ENCODE measurements at regions not wholly inside any gene's neighbourhood (a gene's known extent, or its start where the extent isn't known, plus 50 kb on each side); places are given as distances from the start of the nearest gene placed in this dataset.

- no peak overlapping the region for H3K27ac ChIP-seq
- DNase-seq (peak in 2 of 4 donors; percentile 13 to 34), ATAC-seq (no peak)
- H3K9me3 ChIP-seq: no peaks in the 10 kb centered on the region
- 0 to 1% methylated on average over 14 to 27 of the region's 27 CpGs for WGBS, 2 donors
- no peaks in the 10 kb centered on the region for H3K36me3 ChIP-seq (replicated peaks in 1 of 2; ENCODE audit: insufficient read depth in 1 of 2, low read depth in 2 of 2)
- no peak for TF ChIP-seq POLR2A (IDR thresholded peaks at IDR 0.05)
- no peak for TF ChIP-seq CTCF (IDR thresholded peaks at IDR 0.05)
- peaks cover 17% of the 10 kb centered on the region for H3K4me1 ChIP-seq
- no peak overlapping the region for H3K4me3 ChIP-seq
- no peaks in the 10 kb centered on the region for H3K27me3 ChIP-seq
- intact Hi-C loops (cut with DNase I): no loop called here
Measured at GRCh38 chr5:175797521-175798038, 73.8 kb upstream of the CPLX2 start.

GRCh38 chr5:175798626-175799025 lies 72.8 kb upstream of the CPLX2 start:
- Histone ChIP-seq H3K27ac (no peak overlapping the region), H3K9me3 (no peaks in the 10 kb centered on the region), H3K4me3 (no peak overlapping the region), H3K27me3 (no peaks in the 10 kb centered on the region), H3K4me1 (peaks cover 17% of the 10 kb centered on the region), H3K36me3 (replicated peaks in 1 of 2; ENCODE audit: insufficient read depth in 1 of 2, low read depth in 2 of 2) (no peaks in the 10 kb centered on the region)
- DNase-seq: no peak
- WGBS, 2 donors: 85 to 86% methylated on average over 2 of the region's 2 CpGs
- no peak for ATAC-seq
- intact Hi-C loops (cut with DNase I): no loop called here
- TF ChIP-seq CTCF (IDR thresholded peaks at IDR 0.05): no peak
- TF ChIP-seq POLR2A (IDR thresholded peaks at IDR 0.05): no peak

- Histone ChIP-seq H3K27ac (no peak overlapping the region), H3K27me3 (no peaks in the 10 kb centered on the region), H3K4me1 (peaks cover 17% of the 10 kb centered on the region), H3K9me3 (no peaks in the 10 kb centered on the region), H3K36me3 (replicated peaks in 1 of 2; ENCODE audit: insufficient read depth in 1 of 2, low read depth in 2 of 2) (no peaks in the 10 kb centered on the region), H3K4me3 (no peak overlapping the region)
- intact Hi-C loops (cut with DNase I): no loop called here
- DNase-seq (no peak), ATAC-seq (no peak)
- no peak for TF ChIP-seq CTCF (IDR thresholded peaks at IDR 0.05)
- no peak for TF ChIP-seq POLR2A (IDR thresholded peaks at IDR 0.05)
- 38 to 47% methylated on average over 5 of the region's 5 CpGs for WGBS, 2 donors
Measured at GRCh38 chr5:175800656-175801081, 70.7 kb upstream of the CPLX2 start.

GRCh38 chr5:175802361-175802760 lies 69.0 kb upstream of the CPLX2 start:
- no peak overlapping the region for H3K4me3 ChIP-seq
- intact Hi-C loops (cut with DNase I): no loop called here
- no peaks in the 10 kb centered on the region for H3K27me3 ChIP-seq
- no peak overlapping the region for H3K27ac ChIP-seq
- H3K4me1 ChIP-seq: peaks cover 8% of the 10 kb centered on the region
- 62 to 64% methylated on average over 8 of the region's 8 CpGs for WGBS, 2 donors
- DNase-seq (no peak), ATAC-seq (no peak)
- H3K9me3 ChIP-seq: no peaks in the 10 kb centered on the region
- no peaks in the 10 kb centered on the region for H3K36me3 ChIP-seq (replicated peaks in 1 of 2; ENCODE audit: insufficient read depth in 1 of 2, low read depth in 2 of 2)
- no peak for TF ChIP-seq CTCF (IDR thresholded peaks at IDR 0.05)
- TF ChIP-seq POLR2A (IDR thresholded peaks at IDR 0.05): no peak

- 48 to 73% methylated on average over 5 of the region's 5 CpGs for WGBS, 2 donors
Measured at GRCh38 chr5:175803254-175803653, 68.1 kb upstream of the CPLX2 start.

More at GRCh38 chr5:175803254-175803653, 68.1 kb upstream of the CPLX2 start:
- no peak overlapping the region for H3K4me3 ChIP-seq
- TF ChIP-seq CTCF (IDR thresholded peaks at IDR 0.05): no peak
- no peaks in the 10 kb centered on the region for H3K27me3 ChIP-seq
- H3K9me3 ChIP-seq: no peaks in the 10 kb centered on the region
- intact Hi-C loops (cut with DNase I): no loop called here
- ATAC-seq (no peak), DNase-seq (no peak)
- no peaks in the 10 kb centered on the region for H3K4me1 ChIP-seq
- no peak overlapping the region for H3K27ac ChIP-seq
- H3K36me3 ChIP-seq (replicated peaks in 1 of 2; ENCODE audit: insufficient read depth in 1 of 2, low read depth in 2 of 2): no peaks in the 10 kb centered on the region

Measured in body of pancreas (tissue), 4 donors.